ENCODE measurements at regions not wholly inside any gene's neighbourhood (a gene's known extent, or its start where the extent isn't known, plus 50 kb on each side); places are given as distances from the start of the nearest gene placed in this dataset.
"Not testable (repeated sequence)": the region's sequence is repeated elsewhere in the genome, so short reads cannot be mapped to it uniquely, and the experiment has no call there.

DNA sequence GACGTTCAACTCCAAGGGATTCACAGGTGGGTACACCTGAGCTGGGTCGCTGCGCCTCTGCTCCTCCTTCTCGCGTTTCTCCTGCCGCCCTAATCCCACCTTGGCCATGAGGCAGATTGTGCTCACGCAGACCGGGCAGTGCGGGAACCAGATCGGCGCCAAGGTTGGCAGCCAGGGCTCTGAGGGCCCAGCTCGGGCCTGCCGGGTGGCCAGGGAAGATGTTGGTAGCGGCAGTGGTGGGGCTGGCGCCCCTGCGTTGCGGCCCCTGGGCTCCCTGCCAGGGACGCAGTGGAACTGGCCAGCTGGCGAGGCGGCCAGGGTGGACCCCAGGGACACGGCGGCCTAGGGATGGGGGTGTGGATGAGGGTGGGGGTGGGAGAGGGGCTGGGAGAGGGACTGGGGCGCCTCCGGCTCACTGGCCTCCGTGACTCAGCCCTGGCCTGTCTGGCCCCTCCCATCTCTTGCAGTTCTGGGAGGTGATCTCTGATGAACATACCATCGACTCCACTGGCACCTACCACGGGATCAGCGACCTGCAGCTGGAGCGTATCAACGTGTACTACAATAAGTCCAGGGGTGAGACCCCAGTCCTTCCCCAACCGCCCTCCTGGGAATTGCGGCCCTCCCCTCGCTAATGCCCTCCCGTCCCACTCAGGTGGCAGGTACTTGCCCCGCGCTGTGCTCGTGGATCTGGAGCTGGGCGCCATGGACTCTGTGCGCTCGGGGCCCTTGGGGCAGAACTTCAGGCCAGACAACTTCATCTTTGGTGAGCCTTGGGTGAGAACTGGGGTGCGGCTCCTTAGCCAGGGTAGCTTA, 114.9 kb upstream of the ALG10B start:
- in situ Hi-C loops (cut with MboI; ENCODE audit: low sequenced_read_pairs, unreplicated experiment), result no loop called here
- no peak for TF ChIP-seq CTCF (IDR thresholded peaks at IDR 0.05; ENCODE audit: borderline replicate concordance, control extremely low read depth, extremely low read depth, insufficient read depth, missing control alignments)
- DNase-seq (ENCODE audit: low spot score), result no peak

DNA sequence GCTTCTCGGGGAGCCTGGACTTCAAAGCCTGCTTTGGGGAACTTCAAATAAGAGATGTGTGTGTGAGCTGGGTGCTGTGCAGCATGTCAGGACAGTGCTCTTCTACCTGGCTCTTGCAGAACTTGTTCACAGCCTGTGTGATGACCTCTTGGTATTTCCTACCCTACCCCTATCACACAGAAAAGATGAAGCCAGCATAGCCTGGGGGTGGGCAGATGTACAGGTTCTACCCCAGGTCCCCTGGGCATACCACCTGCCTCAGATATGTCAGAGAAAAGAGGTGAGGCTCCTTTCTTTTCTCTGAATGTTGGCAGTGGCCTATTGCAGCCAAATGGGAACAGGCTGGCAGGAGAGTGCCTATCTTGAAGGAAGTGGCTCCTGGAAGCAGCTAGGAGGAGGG, 111.7 kb upstream of the ALG10B start:
- no peak for DNase-seq (ENCODE audit: low spot score)
- no peak for TF ChIP-seq CTCF (IDR thresholded peaks at IDR 0.05; ENCODE audit: borderline replicate concordance, control extremely low read depth, extremely low read depth, insufficient read depth, missing control alignments)
- in situ Hi-C loops (cut with MboI; ENCODE audit: low sequenced_read_pairs, unreplicated experiment), result no loop called here

DNA sequence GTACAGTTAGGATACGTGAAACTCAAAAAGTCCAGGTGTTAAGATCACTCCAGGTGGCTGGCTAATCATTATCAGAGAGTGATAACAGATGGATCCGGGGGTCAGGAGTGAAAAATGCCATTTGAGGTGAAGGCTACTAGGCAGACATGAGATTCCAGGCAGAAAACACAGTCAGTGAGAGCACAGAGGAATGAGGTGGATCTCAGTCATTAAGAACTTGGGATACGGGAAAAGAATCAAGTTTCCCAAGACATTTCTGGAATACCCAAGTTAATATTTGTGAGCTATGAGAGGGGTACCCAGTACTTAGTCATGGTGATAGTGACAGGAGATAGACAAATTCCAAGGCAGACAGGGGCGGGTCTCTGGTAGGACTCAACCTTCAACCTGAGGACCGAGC, 94.6 kb upstream of the ALG10B start:
- in situ Hi-C loops (cut with MboI; ENCODE audit: low sequenced_read_pairs, unreplicated experiment), result no loop called here
- DNase-seq (ENCODE audit: low spot score), result no peak

DNA sequence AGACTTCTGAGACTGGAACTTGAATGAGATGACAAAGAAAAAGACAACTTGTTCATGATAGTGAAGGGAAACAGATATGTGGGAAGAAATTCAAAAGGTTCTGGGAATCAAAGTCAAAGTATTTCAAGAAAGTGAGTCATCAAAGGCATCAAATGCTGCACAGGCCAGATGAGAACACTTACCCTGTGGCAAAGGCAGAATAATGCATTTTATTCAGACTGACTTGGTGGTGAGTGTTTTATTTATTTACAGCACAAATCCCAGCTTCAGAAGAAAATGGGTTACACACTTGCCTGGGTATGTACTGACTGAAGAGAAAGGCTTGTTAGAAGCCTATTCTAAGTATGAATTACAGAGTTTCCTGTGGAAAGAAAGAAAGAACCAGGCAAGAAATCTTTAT, 78.2 kb upstream of the ALG10B start:
- in situ Hi-C loops (cut with MboI; ENCODE audit: low sequenced_read_pairs, unreplicated experiment); DNase-seq (ENCODE audit: low spot score): not testable (repeated sequence)

More for the DNA sequence above, 94.6 kb upstream of the ALG10B start:
- TF ChIP-seq CTCF (IDR thresholded peaks at IDR 0.05; ENCODE audit: borderline replicate concordance, control extremely low read depth, extremely low read depth, insufficient read depth, missing control alignments), result no peak

DNA sequence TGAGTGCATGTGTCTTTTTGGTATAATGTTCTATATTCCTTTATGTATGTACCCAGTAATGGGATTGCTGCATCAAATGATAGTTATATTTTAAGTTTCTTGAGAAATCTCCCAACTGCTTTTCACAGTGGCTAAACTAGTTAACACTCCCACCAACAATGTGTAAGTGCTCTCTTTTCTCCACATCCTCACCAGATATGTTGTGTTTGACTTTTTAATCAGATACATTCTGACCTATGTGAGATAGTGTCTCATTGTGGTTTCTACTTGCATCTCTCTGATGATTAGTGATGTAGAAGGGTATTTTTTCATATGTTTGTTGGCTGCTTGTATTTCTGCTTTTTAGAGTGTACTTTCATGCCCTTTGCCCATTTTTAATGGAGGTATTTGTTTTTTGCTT, 62.8 kb upstream of the ALG10B start:
- DNase-seq (ENCODE audit: low spot score), result no peak
- TF ChIP-seq CTCF (IDR thresholded peaks at IDR 0.05; ENCODE audit: borderline replicate concordance, control extremely low read depth, extremely low read depth, insufficient read depth, missing control alignments), result no peak
- in situ Hi-C loops (cut with MboI; ENCODE audit: low sequenced_read_pairs, unreplicated experiment), result no loop called here

GRCh38 chr12:38258411-38258810, 58.2 kb upstream of the ALG10B start:
- no peak for TF ChIP-seq CTCF (IDR thresholded peaks at IDR 0.05; ENCODE audit: borderline replicate concordance, control extremely low read depth, extremely low read depth, insufficient read depth, missing control alignments)
- no peak for DNase-seq (ENCODE audit: low spot score)
- in situ Hi-C loops (cut with MboI; ENCODE audit: low sequenced_read_pairs, unreplicated experiment), result no loop called here

Data from GM13976 (cell line).